GM06990 (cell line): ENCODE measurements at regions not wholly inside any gene's neighbourhood (a gene's known extent, or its start where the extent isn't known, plus 50 kb on each side); places are given as distances from the start of the nearest gene placed in this dataset.

ENCODE experiments used
- DNase-seq: peaks from one replicate; pipeline ENCODE4 v3.0.0-alpha.2; 2011; ENCODE audit not compliant: insufficient read length; ENCODE audit errors: extremely low read depth
- H3K27me3 ChIP-seq: replicated peaks from 2 replicates; pipeline ENCODE4 v1.6.0; 2011; ENCODE audit warnings: low read length; ENCODE audit not compliant: control insufficient read depth, insufficient read depth
- H3K36me3 ChIP-seq: 2 replicates; pipeline ENCODE4 v1.5.1; 2011; ENCODE audit warnings: low read length; ENCODE audit not compliant: control insufficient read depth, insufficient read depth
- H3K4me3 ChIP-seq: replicated peaks from 2 replicates; pipeline ENCODE4 v1.5.1; 2011; ENCODE audit warnings: low read depth, mild to moderate bottlenecking, control low read depth, low read length
- TF ChIP-seq, protein P1 (sequence below): IDR thresholded peaks from 2 replicates; pipeline ENCODE4 v1.5.1; 2011; ENCODE audit warnings: low read length, control low read depth, mild to moderate bottlenecking, inconsistent platforms; ENCODE audit not compliant: insufficient read depth, poor library complexity, severe bottlenecking

DNA sequence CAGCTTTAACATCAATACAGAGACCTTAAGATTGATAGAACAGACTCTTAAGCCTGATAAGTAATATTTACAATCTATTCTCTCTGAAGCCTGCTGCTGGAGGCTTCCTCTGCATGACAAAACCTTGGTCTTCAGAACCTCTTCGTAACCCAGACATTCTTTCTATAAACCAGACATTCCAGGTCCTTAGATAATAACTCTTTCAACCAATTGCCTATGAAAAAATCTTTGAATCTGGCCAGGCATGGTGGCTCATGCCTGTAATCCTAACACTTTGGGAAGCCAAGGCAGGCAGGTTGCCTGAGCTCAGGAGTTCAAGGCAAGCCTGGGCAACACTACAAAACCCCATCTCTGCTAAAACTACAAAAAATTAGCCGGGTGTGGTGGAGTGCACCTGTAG, 327.8 kb downstream of the ENC1 start:
- DNase-seq: no peak
- TF ChIP-seq, protein P1, sequence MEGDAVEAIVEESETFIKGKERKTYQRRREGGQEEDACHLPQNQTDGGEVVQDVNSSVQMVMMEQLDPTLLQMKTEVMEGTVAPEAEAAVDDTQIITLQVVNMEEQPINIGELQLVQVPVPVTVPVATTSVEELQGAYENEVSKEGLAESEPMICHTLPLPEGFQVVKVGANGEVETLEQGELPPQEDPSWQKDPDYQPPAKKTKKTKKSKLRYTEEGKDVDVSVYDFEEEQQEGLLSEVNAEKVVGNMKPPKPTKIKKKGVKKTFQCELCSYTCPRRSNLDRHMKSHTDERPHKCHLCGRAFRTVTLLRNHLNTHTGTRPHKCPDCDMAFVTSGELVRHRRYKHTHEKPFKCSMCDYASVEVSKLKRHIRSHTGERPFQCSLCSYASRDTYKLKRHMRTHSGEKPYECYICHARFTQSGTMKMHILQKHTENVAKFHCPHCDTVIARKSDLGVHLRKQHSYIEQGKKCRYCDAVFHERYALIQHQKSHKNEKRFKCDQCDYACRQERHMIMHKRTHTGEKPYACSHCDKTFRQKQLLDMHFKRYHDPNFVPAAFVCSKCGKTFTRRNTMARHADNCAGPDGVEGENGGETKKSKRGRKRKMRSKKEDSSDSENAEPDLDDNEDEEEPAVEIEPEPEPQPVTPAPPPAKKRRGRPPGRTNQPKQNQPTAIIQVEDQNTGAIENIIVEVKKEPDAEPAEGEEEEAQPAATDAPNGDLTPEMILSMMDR: no peak
- H3K36me3 ChIP-seq: no peaks in the 10 kb centered on the region
- H3K4me3 ChIP-seq: no peak overlapping the region
- no peaks in the 10 kb centered on the region for H3K27me3 ChIP-seq

DNA sequence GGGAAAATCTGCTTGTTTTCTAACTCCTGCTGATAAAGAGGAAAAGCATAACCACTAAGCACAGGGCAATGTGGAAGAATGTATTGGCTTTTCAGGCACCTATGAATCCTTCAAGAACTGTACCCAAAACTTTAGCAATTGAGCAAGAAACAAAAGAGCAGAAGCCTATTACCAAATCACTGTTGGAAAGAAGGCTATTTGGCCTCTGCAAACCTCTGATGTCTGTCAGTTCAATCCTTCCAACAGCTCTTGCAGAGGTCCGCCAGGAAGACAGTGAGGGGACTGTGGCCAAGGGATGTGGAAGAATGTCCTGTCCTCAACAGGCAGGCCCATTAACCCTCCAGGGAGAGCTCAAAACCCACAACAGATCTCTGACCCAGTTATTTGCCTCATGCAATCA, 328.6 kb downstream of the ENC1 start:
- no peak for DNase-seq
- Histone ChIP-seq H3K4me3 (no peak overlapping the region), H3K27me3 (no peaks in the 10 kb centered on the region), H3K36me3 (no peaks in the 10 kb centered on the region)
- TF ChIP-seq, protein P1: no peak

DNA sequence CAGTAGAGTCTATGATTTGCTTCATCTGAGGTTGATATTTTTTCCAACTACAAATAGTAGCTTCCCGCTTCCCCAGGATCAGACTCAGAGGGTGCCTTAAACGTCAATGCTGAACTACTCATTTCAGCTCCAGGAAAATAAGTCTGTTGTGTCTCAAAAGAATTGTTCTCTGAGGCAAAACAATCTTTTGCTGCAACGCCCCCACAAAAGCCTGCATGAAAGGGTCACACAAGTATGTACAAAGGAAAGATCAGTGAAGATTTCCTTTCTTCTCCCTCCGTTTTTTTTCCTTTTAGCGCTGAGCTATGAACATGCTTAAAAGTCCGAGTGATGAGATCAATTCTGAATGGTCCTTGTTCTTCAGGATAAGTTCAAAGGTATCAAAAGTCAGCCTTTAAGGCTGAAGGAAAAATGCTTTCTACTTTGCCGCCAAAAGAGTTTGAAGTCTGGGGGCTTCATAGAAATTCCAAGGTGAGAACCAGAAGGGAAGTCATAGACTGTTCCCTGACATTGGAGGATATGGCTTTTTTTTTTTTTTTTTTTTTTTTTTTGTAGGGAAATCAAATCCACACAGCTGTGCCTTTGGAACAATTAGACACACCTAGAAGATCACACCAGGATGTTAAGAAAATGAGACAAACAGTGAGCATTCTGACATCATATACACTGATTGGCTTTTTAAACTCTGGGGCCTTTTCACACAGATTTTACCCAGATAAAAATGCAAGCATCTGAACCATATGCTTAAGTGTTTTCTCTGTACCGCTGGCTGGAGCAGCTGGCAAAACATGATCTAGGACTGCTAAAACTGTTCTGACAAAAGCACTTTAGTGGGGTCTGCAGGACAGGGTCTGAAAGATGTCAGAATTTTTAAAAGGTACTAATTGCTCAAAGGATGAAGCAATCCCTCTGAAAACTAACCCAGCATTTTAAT, 329.3 kb downstream of the ENC1 start:
- Histone ChIP-seq H3K36me3 (no peaks in the 10 kb centered on the region), H3K27me3 (no peaks in the 10 kb centered on the region), H3K4me3 (no peak overlapping the region)
- TF ChIP-seq, protein P1: no peak
- DNase-seq: no peak

DNA sequence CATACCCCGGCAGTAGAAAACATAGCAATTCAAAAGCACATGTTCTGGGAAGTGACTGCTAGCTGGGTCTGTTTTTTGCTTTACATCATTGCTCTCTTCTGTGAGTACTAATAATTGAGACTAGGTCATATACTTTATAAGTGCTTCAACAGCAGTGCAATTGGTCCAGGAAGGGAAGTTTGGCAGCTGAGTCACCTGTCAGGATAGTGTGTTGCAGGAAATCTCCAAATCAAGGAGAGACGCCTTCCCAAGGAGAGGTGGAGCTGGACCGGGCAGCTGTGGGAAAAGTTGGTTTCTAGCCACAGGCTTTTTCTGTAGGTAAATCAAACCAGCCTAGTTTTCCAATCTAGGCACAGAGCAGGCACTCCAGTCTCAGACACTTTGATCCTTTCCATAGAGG, 330.1 kb downstream of the ENC1 start:
- H3K27me3 ChIP-seq: no peaks in the 10 kb centered on the region
- no peak for DNase-seq
- TF ChIP-seq, protein P1: no peak
- H3K36me3 ChIP-seq: no peaks in the 10 kb centered on the region
- no peak overlapping the region for H3K4me3 ChIP-seq

DNA sequence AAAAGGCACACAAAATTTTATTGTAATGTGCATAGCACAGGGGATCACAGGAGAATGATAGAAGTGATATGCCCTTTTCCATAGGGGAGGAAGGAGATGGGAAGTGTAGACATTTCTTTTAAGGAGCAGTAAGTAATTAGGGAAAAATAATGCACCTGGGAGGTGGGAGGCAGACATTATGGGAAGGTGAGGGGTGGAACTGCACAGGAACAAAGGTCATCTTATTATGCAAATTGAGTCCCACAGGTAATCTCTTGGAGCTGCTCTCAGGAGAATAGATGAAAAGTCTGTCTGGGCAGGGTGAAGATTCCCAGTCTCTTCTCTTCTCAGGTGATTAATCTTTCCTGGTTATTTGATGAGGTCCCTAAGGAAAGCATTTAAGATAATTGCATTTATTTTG, 331.5 kb downstream of the ENC1 start:
- Histone ChIP-seq H3K36me3 (no peaks in the 10 kb centered on the region), H3K27me3 (no peaks in the 10 kb centered on the region), H3K4me3 (no peak overlapping the region)
- no peak for DNase-seq
- TF ChIP-seq, protein P1: no peak
